ENCODE measurements at regions not wholly inside any gene's neighbourhood (a gene's known extent, or its start where the extent isn't known, plus 50 kb on each side); places are given as distances from the start of the nearest gene placed in this dataset.

DNA sequence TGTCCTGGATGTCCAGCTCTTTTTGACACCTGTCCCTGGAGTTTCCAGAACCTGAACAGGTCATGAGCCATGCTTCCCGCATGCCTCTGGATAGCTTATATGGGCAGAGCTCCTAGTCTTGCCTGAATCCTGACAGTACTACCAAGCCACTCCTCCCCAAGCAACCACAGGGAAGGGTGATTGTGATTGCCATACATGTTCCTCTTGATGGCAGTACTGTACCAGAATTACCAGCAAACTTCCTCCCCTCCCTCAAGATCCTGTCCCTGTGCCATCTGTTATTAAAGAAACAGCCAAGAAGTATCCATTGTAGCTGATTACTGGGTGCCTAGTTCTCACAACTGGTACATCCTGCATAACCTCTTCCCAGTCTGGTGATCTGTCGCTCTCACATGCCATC is 264.3 kb upstream of the AGTR2 start:
- no peak for TF ChIP-seq CEBPB (IDR thresholded peaks at IDR 0.05)
- TF ChIP-seq, protein P1, sequence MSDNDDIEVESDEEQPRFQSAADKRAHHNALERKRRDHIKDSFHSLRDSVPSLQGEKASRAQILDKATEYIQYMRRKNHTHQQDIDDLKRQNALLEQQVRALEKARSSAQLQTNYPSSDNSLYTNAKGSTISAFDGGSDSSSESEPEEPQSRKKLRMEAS (IDR thresholded peaks at IDR 0.05): no peak
- TF ChIP-seq RAD21 (IDR thresholded peaks at IDR 0.05; ENCODE audit: low read depth): no peak
- TF ChIP-seq TEAD4 (IDR thresholded peaks at IDR 0.05): no peak
- no peak for TF ChIP-seq YY1 (IDR thresholded peaks at IDR 0.05; ENCODE audit: low read depth)
